ENCODE measurements at regions not wholly inside any gene's neighbourhood (a gene's known extent, or its start where the extent isn't known, plus 50 kb on each side); places are given as distances from the start of the nearest gene placed in this dataset.

DNA sequence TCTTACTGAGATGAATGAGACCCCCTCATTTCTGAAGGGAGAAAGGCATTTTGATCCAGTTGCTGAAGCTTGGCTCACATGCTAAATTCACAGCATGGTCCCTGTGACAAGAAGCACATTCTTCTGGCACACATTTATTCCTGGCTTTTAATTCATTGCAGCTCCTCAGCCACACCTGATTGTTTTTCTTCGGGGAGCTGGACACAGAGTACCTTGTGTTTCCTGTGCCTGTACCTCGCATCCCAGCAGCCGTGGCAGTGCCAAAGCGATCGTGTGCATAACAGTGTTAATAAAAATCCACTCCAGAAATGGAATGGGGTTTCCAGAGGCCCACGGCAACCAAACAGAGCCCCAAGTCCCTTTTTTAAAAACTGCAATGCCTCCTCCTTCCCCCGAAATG lies 615.3 kb upstream of the MGMT start:
- no peak for TF ChIP-seq SRF (IDR thresholded peaks at IDR 0.05; ENCODE audit: low read depth, low read length)
- no peak for TF ChIP-seq ARNT (IDR thresholded peaks at IDR 0.05)
- TF ChIP-seq ETV5 (CRISPR knock-in tag; IDR thresholded peaks at IDR 0.05; ENCODE audit: borderline replicate concordance) = no peak
- TF ChIP-seq RFX3 (CRISPR knock-in tag; IDR thresholded peaks at IDR 0.05) = no peak

Measured in HepG2 (cell line).